NCI-H1694 treated with DMSO at 0.1 percent for 48 hours (cell line): ENCODE measurements at regions not wholly inside any gene's neighbourhood (a gene's known extent, or its start where the extent isn't known, plus 50 kb on each side); places are given as distances from the start of the nearest gene placed in this dataset.
"Not testable (repeated sequence)": the region's sequence is repeated elsewhere in the genome, so short reads cannot be mapped to it uniquely, and the experiment has no call there.

ENCODE experiments used
- DNase-seq: peaks from one replicate; lab custom pipeline; 2025; lab: John Stamatoyannopoulos, UW

GRCh38 chr2:123816928-123817327, 208.2 kb upstream of the CNTNAP5 start:
- no peak for DNase-seq

GRCh38 chr2:123826729-123827271, 198.3 kb upstream of the CNTNAP5 start:
- no peak for DNase-seq

DNA sequence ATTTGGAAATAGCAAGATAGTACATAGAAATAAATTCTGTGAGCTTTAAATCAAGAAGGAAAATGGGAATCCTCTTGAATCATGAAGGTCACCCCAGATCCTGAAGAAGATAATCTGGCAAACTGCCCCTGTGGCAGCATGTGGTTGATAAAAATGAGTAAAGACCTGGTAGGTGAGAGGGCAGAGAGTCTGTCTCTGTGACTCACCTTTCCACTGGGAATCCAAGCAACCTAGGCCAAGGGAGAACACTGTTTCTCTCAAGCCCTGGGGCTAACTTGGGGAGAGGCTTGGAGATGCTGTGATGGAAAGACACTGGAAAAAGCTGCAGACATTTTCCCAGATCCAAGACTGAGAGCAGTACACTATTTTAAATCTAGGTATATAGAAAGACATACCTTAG, 185.8 kb upstream of the CNTNAP5 start:
- no peak for DNase-seq

- no peak for DNase-seq
These were observed 185.1 kb upstream of the CNTNAP5 start for GRCh38 chr2:123840016-123840415.

GRCh38 chr2:123840574-123840973, 184.5 kb upstream of the CNTNAP5 start:
- DNase-seq = no peak

DNA sequence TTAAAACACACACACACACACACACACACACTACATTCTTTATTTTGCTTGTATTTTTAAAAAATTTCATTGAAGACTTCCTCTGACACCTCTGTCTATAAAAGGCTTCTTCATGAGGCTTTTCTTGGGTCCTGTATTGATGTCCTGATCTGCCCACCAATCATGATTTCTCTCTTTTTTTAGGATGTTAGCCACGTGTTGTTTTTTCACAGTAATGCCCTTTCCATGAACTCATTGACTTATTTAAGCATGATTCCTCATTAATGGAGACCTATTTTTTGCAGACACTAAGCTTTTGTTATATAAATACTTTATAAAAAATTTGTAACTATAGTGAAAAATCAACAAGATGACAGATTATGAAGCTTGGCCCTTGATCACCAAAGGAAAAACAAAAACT, 173.8 kb upstream of the CNTNAP5 start:
- DNase-seq = no peak

- DNase-seq = no peak
These were observed 171.9 kb upstream of the CNTNAP5 start for GRCh38 chr2:123853161-123853560.

DNA sequence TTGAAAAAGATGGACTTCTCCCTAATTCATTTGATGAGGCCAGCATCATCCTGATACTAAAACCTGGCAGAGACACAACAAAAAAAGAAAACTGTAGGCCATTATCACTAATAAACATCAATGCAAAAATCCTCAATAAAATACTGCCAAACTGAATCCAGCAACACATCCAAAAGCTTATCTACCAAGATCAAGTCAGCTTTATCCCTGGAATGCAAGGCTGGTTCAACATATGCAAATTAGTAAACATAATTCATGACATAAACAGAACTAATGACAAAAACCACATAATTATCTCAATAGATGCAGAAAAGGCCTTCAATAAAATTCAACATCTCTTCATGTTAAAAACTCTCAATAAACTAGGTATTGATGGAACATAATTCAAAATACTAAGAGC, 166.1 kb upstream of the CNTNAP5 start:
- not testable (repeated sequence) for DNase-seq

DNA sequence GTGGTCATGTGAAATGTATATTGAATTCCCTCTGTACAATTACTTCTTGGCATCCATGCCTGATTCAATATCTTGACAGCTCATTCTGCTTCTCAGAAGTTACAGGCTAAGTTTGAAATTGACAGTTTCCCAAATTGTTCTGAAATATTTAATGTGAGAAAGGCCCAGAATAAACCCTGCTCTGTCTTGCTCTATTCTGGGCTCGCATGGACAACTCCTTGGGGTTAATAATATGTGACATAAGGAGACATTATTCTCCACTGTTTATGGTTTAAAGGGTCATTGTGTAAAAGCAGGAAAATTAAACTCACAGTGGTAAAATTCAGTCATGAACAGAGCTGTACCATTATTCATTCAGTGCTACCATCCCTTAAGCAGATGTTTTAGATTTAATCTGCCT, 160.7 kb upstream of the CNTNAP5 start:
- DNase-seq = no peak

DNA sequence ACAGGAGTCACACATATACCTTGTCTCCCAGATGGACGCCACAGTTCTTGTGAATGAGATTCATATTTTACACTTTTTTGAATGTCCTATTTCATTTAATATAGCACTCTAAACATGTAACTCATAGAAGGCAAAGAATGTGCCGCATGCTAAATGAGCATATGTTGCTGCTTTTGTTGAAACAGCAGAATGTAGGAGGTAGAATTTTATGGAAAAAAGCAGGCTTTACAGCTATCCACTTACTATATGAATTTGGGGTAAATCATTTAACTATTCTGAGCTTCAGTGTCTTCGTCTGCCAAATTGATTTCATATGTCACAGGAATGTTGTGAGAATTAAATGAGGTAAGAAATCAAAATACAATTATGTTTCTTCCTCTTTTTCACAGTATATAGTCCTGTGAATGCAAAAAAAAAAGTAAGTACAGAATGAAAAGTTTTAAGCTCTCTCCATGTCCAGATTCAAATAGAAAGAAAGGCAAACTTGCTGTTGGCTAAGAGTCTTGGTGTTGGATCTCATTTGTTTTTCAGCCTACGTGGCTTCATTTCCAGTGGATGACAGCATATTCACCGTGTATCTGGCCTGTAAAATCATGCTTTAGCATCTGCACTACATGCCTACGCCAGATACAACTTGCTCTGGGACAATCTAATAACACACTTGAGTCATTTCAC, 154.7 kb upstream of the CNTNAP5 start:
- no peak for DNase-seq

GRCh38 chr2:123870881-123871276, 154.2 kb upstream of the CNTNAP5 start:
- no peak for DNase-seq

GRCh38 chr2:123890148-123890547, 134.9 kb upstream of the CNTNAP5 start:
- no peak for DNase-seq

DNA sequence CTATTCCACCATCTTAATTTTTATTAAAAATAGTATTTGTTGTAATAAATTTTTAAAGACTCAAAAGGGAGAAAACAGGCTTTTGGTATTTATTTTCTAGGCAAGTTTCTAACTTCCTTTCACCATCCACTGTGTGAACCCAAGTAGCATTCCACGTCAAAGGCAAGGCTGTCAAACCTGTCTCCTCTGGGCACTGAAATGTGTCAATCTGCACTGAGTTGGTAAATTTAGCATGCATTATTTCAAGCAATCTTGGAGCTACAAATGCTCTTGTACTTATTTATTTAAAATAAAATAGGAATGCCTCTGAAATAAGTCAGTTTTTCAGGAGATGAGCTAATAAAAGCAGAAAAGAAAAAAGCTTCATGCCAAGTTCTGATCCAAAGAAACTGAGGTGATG, 130.9 kb upstream of the CNTNAP5 start:
- DNase-seq = no peak

DNA sequence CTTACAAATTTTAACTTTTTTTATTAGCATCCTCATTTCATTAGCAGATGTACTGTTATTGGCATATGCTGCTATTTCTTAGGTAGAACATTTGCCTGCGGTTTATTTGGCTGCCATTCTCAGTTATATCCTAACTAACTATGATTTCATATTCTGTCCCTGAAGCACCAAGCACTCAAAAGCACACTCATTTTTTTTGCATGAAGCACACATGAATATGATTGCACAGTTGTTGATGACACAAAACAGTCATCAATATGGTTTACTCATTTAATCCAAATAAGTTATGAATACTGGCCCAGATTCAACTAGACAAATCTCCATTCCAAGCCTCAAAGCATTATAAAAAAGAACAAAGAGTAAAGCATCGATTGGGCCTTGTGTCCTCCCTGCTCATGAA, 129.4 kb upstream of the CNTNAP5 start:
- DNase-seq = no peak

DNA sequence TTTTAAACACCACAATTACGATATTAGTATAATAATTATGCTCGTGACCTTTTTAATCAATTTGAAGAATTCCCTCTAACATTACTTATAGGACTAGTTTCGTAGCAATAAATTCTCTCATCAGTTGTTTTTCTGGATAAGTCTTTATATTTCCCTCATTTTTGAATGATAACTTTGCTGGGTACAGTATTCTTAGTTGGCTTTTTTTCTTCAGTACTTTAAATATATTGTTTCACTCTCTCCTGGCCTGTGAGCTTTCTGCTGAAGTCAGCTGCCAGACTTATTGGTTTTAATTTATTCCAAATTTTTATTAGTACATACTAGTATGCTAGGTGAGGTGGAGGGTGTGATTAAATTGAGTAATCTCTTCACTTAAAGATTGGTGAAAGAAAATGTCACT, 123.8 kb upstream of the CNTNAP5 start:
- no peak for DNase-seq

DNA sequence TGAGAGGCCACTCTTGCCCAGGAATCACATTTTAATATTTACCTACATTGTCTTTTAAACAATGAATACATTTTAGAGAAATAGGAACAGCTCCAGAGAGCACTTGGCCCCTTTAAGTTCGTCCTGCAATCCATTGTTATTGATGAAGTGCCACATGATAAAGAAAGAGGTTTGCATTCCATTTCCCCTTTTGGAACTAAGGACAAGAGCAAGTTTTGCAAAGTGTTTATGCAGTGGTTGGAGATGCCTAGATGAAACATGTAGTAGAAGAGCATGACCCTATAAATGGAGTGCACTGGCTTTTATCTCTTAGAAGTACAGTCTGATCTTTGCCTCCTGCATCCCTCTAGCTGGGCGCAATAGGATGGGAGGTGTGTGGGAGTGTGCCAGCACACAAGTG, 118.7 kb upstream of the CNTNAP5 start:
- no peak for DNase-seq

GRCh38 chr2:123908522-123908921, 116.6 kb upstream of the CNTNAP5 start:
- no peak for DNase-seq

GRCh38 chr2:123912171-123912570, 112.9 kb upstream of the CNTNAP5 start:
- no peak for DNase-seq

DNA sequence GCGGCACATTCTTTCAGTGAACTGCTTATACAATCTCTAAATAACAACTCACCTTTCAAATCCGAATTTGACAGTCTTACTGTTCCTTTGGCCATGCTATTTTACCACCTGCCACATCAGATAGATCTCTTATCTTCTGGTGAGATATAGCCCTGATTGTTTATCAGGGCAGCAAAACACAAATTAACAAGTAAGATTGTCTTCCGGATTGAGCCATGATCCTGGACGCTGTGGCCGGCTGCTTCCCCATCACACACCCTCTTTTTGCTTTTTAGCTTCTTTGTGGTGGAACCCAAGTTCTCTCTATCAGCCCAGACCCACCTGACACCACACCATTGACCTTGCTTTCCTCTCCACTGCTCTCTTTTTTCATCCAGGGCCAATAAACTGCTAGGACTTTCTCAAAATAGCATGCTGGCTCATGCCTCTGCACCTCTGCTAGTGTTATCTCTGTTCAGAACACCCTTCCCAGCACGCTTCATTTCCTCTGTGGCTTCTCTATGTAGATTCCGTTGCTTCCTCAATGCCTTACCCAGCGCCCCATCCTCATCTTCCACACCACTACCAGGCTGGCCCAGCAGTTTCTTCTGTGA, 111.8 kb upstream of the CNTNAP5 start:
- no peak for DNase-seq

DNA sequence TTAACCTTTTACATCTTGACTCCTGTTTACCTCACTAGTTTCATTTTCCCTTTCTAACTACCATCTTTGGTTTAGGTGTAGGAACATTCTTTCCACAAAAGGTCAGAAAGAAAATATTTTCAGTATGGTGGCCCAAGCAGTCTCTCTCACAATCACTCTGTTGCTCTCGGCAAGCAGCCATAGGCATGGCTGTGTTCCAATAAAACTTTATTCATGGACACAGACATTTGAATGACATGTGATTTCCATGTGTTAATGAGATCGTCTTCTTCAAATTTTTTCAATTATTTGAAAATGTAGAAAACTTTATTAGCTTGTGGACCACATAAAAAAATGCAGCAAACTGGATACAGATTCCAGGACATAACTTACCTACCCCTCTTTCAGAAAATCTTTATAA, 109.7 kb upstream of the CNTNAP5 start:
- no peak for DNase-seq

- DNase-seq = no peak
These were observed 109.0 kb upstream of the CNTNAP5 start for GRCh38 chr2:123916051-123916450.

GRCh38 chr2:123916531-123916930, 108.6 kb upstream of the CNTNAP5 start:
- DNase-seq = peak; percentile 96

DNA sequence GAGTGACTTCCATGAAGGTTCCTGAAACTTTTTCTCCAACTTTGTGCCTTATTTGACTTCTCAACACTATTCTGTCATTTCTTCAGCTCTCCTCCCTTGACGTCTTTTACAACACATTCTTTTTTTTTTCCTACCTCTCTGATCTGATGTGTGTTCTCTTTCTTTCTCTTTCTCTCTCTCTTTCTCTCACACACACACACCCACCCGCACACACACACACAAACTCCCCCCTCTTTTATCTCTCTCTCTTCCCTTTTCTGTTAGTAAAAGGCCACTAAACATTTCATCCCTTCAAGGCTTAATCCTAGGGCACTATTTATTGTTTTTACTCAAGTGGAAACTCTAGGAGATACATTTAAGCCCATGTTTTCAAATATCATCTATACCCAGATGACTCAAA, 107.8 kb upstream of the CNTNAP5 start:
- no peak for DNase-seq

GRCh38 chr2:123928358-123928757, 96.7 kb upstream of the CNTNAP5 start:
- DNase-seq = peak; percentile 5
